Ishikawa (cell line): ENCODE measurements at regions not wholly inside any gene's neighbourhood (a gene's known extent, or its start where the extent isn't known, plus 50 kb on each side); places are given as distances from the start of the nearest gene placed in this dataset.

Source experiments
- CEBPB ChIP-seq: IDR thresholded peaks from 2 replicates; pipeline ENCODE4 v1.6.1; 2012
- CREB1 ChIP-seq: IDR thresholded peaks from 2 replicates; pipeline ENCODE4 v1.6.1; 2012; ENCODE audit warnings: low read depth
- EGR1 ChIP-seq: IDR thresholded peaks from 2 replicates; pipeline ENCODE4 v1.6.1; 2012
- EP300 ChIP-seq: IDR thresholded peaks from 2 replicates; pipeline ENCODE4 v1.6.1; 2012; ENCODE audit warnings: borderline replicate concordance
- FOXM1 ChIP-seq: IDR thresholded peaks from 2 replicates; pipeline ENCODE4 v1.6.1; 2012; ENCODE audit warnings: low read depth, borderline replicate concordance
- NFIC ChIP-seq: IDR thresholded peaks from 2 replicates; pipeline ENCODE4 v1.6.1; 2012
- RAD21 ChIP-seq: IDR thresholded peaks from 2 replicates; pipeline ENCODE4 v1.6.1; 2012; ENCODE audit warnings: low read depth
- TAF1 ChIP-seq: IDR thresholded peaks from 2 replicates; pipeline ENCODE4 v1.6.1; 2012; ENCODE audit warnings: low read depth, mild to moderate bottlenecking
- TCF12 ChIP-seq: IDR thresholded peaks from 2 replicates; pipeline ENCODE4 v1.6.1; 2012; ENCODE audit warnings: low read depth
- TEAD4 ChIP-seq: IDR thresholded peaks from 2 replicates; pipeline ENCODE4 v1.6.1; 2012
- YY1 ChIP-seq: IDR thresholded peaks from 2 replicates; pipeline ENCODE4 v1.6.1; 2012; ENCODE audit warnings: low read depth
- ZBTB7A ChIP-seq: IDR thresholded peaks from 2 replicates; pipeline ENCODE4 v1.6.1; 2012; ENCODE audit warnings: low read depth
- TF ChIP-seq, protein P1 (sequence below): IDR thresholded peaks from 2 replicates; pipeline ENCODE4 v1.6.1; 2012; ENCODE audit warnings: low read depth, mild to moderate bottlenecking
- TF ChIP-seq, protein P2 (sequence below): IDR thresholded peaks from 2 replicates; pipeline ENCODE4 v1.6.1; 2012
- TF ChIP-seq, protein P3 (sequence below): IDR thresholded peaks from 2 replicates; pipeline ENCODE4 v1.6.1; 2012

DNA sequence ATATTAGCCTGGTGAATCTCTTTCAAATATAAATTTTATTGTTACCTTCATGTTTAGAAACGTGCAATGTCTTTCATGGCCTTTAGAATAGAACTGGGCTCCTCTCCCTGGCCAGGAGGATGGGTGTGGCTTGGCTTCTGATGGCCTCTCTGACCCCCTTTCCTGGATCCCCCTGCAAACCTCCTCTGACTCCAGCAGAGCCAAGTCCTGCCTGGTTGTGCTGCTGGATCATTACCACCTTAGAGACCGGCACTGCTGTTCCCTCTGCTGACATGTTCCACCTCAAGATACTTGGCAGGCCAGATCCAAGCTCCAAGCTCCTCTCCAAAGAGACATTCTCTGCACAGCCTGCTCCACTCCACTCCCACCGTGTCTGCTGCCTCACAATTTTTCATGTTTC, 823.8 kb upstream of the HS6ST1 start:
- TF ChIP-seq ZBTB7A = no peak

DNA sequence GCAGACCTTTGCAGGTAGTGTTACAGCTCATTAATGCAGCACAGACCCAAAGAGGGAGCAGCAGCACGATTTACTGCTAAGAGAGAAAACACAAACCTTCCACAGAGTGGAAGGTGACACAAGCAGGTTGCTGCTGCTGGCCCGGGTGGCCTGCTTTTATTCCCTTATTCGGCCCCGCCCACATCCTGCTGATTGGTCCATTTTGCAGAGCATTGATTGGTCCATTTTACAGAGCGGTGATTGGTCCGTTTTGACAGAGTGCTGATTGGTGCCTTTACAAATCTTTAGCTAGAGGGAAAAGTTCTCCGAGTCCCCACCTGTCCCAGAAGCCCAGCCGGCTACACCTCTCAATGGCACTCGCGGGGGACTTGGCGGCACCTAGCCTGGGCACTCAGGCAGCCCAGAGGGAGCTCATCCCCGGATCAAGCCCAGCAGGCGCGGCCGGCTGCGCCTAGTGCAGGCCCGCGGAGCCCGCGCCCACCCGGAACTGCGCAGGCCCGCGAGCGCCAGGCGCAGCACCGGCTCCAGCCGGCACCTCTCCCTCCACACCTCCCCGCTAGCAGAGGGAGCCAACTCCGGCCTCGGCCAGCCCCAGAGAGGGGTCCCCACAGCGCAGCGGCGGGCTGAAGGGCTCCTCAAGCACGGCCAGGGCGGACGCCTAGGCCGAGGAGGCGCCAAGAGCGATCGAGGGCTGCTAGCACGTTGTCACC, 825.6 kb upstream of the HS6ST1 start:
- TF ChIP-seq TAF1 (no peak), CEBPB (no peak), CREB1 (no peak), RAD21 (no peak), EGR1 (no peak), ZBTB7A (no peak), NFIC (no peak), TCF12 (no peak), EP300 (no peak), TEAD4 (no peak)
- TF ChIP-seq, protein P1, sequence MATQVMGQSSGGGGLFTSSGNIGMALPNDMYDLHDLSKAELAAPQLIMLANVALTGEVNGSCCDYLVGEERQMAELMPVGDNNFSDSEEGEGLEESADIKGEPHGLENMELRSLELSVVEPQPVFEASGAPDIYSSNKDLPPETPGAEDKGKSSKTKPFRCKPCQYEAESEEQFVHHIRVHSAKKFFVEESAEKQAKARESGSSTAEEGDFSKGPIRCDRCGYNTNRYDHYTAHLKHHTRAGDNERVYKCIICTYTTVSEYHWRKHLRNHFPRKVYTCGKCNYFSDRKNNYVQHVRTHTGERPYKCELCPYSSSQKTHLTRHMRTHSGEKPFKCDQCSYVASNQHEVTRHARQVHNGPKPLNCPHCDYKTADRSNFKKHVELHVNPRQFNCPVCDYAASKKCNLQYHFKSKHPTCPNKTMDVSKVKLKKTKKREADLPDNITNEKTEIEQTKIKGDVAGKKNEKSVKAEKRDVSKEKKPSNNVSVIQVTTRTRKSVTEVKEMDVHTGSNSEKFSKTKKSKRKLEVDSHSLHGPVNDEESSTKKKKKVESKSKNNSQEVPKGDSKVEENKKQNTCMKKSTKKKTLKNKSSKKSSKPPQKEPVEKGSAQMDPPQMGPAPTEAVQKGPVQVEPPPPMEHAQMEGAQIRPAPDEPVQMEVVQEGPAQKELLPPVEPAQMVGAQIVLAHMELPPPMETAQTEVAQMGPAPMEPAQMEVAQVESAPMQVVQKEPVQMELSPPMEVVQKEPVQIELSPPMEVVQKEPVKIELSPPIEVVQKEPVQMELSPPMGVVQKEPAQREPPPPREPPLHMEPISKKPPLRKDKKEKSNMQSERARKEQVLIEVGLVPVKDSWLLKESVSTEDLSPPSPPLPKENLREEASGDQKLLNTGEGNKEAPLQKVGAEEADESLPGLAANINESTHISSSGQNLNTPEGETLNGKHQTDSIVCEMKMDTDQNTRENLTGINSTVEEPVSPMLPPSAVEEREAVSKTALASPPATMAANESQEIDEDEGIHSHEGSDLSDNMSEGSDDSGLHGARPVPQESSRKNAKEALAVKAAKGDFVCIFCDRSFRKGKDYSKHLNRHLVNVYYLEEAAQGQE = no peak
- TF ChIP-seq, protein P2, sequence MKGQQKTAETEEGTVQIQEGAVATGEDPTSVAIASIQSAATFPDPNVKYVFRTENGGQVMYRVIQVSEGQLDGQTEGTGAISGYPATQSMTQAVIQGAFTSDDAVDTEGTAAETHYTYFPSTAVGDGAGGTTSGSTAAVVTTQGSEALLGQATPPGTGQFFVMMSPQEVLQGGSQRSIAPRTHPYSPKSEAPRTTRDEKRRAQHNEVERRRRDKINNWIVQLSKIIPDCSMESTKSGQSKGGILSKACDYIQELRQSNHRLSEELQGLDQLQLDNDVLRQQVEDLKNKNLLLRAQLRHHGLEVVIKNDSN = no peak
- TF ChIP-seq, protein P3, sequence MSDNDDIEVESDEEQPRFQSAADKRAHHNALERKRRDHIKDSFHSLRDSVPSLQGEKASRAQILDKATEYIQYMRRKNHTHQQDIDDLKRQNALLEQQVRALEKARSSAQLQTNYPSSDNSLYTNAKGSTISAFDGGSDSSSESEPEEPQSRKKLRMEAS = no peak

DNA sequence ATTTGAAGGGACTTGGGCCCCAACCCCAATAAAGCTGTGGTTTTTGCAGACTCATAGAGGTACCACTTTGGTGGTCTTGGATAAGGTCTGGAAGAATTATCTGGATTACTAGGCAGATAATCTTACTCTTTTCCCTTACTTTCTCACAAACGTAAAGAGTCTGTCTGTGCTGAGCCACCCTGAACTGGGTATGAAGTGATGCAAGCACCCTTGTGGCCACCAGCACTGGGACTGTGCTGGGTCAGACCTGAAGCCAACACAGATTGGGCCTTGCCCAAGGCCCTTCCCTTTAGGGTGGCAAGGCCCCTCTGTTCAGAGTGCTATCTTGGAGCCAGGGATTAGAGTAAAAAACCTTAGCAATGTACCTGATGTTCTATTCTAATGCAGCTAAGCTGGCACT, 827.0 kb upstream of the RAB6C start:
- no peak for TF ChIP-seq YY1
- TF ChIP-seq EP300 = no peak
- TF ChIP-seq NFIC = no peak
- TF ChIP-seq CEBPB = no peak
- no peak for TF ChIP-seq CREB1
- TF ChIP-seq RAD21 = no peak

DNA sequence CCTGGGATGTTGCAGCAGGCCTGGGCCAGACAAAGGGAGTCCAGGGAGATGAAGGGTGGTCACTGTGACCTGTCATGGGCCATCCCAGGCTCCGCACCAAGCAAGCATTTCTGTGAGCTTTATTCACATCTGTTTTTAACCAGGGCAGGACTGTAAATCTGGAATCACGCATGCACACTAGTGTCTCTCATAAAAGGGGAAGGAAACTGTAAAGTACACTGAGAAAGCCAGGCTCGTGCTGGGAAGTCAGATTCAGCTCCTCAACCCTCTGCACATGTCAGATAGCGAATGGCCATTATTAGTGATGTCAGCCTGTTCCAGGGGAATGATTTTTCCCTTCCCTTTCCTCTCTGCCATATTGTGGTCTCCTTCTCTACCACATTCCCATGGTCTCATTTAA, 818.6 kb upstream of the RAB6C start:
- no peak for TF ChIP-seq NFIC

DNA sequence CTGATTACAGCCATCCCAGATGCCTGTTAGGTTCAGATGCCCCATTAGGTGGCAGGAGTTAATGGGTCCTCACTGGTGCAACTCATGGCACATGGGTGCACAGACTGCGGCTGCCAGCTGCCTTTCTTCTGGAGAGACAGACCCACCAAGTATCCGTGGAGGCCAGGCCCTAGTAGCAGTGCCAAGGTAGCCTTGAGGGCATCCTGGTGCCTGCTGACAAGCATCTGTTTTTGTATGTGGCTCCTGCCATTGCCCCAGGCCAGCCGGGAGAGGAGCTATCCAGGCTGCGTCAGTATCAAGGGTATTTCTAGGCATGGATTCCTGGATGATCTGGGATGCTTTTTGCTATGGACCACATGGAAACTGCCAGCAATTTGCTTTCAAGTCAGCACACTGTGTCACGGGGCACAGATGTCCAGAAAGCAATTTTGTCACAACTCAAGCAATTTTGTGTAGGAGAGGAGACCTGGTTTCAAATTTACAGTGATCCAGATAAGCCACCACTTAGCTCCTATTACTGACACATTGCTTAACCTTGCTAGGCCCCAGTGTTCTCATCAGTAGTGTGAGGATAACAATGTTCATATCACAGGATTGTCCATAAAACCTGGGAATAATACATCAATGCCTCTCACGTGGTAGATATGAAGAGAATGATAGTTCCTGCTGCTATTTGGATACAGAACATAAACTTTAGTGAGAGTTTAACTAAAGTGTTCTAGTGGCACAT, 815.1 kb upstream of the RAB6C start:
- TF ChIP-seq, protein P2 = no peak
- no peak for TF ChIP-seq TEAD4
- no peak for TF ChIP-seq CEBPB
- TF ChIP-seq EGR1 = no peak
- TF ChIP-seq TAF1 = no peak
- TF ChIP-seq, protein P1 = no peak

DNA sequence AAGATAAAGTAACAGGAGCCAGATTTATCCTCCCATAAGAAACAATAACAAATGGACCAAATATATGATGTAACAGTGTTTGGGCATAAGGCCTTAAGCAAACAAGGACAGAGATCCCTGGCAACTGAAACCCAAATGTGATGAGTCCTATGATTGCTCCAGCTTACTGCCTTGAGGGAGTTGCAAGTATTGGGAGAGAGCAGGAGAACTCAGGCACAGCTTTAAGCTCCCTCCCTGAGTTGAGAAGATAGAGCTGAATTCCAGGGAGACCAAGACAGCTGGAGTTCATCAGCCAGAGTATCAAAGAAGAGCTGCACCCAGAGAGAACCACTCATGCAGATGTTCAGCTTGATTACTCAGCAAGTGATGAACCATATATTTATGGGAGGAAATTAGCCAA, 814.5 kb upstream of the RAB6C start:
- TF ChIP-seq YY1 = no peak
- TF ChIP-seq FOXM1 = no peak
- TF ChIP-seq, protein P3 = no peak
- no peak for TF ChIP-seq CEBPB
- TF ChIP-seq, protein P2 = no peak
- TF ChIP-seq EGR1 = no peak
- TF ChIP-seq TCF12 = no peak
- no peak for TF ChIP-seq ZBTB7A
- TF ChIP-seq NFIC = no peak
- no peak for TF ChIP-seq TAF1
- TF ChIP-seq CREB1 = no peak
- no peak for TF ChIP-seq RAD21
- TF ChIP-seq TEAD4 = no peak
- no peak for TF ChIP-seq EP300
- TF ChIP-seq, protein P1 = no peak
